ENCODE measurements at regions not wholly inside any gene's neighbourhood (a gene's known extent, or its start where the extent isn't known, plus 50 kb on each side); places are given as distances from the start of the nearest gene placed in this dataset.
"Not testable (repeated sequence)": the region's sequence is repeated elsewhere in the genome, so short reads cannot be mapped to it uniquely, and the experiment has no call there.

DNA sequence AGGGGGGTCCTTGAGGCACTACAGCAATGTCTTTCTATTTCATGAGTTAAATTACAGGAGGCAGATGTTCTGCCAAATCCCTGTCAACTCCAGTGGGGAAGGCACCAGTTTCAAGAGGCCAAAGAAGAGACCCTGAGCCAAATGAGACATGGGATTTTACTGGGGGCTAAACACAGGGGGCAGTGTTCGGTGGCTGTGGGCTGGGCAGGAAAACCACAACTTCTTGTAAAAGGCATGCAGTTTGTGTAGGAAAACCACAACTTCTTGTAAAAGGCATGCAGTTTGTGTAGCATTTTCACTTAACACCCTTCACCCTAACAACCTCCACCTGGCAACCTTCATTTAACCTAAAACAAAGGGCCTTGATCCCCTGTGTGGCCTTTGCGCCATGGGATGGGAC, 61.0 kb downstream of the POLR2M start:
- DNase-seq: no peak

DNA sequence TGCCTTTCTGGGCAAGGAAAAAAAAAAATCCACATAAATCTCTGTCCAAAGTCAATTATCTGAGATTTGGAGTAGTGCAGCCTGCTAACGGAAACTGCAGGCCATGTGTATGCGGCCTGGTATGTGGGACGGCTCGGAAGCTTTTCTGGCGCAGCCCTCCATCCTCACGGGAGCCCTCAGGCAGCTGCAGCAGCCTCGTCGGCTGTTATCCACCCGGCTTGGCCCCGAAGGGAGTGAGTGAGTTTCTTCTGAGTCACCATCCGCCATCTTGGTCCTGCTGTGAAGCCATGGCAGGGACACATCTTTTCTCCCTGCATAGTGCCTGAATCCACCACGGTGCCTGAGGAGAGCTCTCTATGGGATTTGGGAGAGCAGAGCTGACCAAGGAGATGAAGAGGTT, 62.8 kb downstream of the POLR2M start:
- no peak for DNase-seq

DNA sequence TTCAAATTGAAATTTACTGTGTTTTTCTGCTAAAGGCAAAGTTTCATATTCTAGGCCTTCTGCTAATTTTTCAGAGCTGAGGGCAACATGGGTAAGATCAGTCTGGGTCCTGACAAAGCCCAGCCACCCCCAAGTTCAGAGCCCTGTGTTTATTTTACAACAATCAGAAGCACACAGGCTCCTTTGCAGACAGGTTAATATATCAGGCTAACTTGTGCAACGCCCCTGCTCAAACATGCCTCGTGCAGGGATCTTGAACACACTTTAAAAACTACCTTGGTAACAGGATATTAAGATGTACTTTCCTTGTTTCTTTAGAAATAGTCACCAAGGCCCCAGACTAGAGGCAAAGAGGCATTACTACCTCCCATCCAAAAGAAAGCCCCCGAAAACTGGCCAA, 64.0 kb downstream of the POLR2M start:
- no peak for DNase-seq

DNA sequence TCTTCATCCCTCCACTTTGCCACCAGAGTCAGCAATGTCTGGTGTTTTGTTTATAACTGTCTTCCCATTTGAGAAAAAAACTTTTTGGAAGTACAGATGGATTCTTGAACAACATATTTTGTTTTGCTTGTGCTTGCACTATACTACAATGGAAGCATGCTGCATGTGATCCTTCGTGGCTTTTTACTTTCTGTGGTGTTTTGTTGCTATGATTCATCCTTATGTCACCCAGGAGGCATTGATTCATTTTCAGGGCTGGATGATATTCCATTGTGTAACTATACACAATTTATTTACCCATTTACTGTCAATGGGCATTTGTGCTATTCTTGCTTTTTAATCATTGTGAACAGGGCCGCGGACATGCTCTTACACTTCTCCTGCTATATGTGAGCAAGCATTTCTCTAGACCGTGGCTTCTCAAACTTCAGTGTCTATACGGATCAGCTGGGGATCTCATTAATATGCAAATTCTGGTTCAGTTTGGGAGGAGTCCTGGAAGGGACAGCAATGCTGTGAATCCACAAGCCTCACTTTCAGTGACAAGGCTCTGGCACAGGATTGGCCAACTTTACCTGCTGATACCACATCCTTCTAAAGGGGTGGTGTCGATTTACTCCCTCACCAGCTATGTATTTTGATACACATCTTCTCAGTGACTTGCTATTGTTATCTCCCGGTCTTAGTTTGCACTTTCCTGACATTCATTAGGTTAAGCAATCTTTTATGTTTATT, 65.9 kb downstream of the POLR2M start:
- DNase-seq: no peak

DNA sequence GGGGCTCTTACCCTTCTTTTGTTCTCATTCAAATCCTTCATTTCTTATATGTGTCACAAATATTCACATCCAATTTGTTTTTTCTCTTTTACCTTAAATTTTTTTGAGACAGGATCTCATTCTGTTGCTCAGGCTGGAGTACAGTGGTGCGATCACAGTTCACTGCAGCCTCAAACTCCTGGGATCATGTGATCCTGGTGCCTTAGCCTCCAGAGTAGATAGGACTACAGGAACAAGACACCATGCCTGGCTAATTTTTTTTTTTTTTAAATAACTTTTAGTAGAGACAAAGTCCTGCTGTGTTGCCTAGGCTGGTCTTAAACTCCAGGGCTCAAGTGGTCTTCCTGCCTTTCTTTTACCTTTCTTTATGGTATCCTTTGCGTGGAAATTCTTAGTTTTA, 66.5 kb downstream of the POLR2M start:
- no peak for DNase-seq

DNA sequence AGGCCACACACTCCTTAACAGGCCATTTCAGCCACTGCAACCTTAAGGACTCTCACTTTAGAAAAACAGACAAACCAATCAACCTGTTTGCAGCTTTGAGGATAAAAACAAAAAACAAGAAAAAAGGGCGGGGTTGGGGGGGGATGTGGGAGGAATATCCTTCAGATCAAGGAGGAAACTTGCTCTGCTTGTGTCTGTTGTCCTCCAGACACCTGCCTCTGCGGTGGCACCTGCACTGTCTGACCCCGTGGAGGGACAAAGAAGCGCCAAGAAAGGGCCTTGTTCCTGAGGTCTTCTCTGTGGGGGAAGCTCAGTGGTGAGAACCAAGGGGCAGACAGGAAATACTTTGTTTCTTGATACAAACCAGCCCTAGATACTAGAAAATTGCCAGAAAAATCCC, 70.5 kb downstream of the POLR2M start:
- no peak for DNase-seq

DNA sequence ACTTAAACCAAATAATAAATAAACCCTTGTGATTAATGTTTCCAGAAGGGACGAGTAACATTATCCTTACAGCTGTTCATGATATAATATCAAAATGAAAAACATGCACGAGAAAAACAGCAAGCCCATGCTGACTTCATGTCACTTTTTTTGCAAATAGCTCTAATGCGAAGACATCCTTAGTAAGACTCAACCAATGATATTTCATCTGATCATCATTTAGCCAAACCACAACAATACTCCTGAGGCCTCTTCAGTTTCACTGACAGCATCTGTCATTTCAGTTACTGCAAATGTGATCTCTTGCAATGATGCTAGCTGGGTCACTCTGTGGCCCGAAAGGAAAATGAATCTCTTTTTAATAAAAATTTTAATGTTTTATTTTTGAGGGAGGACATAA, 74.0 kb downstream of the POLR2M start:
- DNase-seq: no peak

DNA sequence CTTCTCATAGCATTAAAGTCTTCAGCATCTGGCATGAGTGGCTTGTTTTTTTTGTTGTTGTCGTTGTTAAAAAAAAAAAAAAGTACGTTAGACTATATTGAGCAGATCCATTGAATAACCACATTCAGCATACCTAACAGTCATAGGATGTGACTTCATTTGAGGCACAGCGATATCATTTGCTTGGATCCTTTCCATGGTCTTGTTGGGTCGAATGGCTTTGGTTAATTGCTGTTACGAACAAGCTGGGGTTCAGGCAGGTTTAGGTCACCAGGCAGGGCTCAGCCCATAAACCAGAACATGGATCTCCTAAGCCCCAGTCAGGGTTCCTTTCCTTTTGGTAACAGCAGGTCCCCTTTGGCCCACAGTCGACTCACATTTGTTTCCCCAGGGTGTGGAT, 76.2 kb downstream of the POLR2M start:
- DNase-seq: no peak

DNA sequence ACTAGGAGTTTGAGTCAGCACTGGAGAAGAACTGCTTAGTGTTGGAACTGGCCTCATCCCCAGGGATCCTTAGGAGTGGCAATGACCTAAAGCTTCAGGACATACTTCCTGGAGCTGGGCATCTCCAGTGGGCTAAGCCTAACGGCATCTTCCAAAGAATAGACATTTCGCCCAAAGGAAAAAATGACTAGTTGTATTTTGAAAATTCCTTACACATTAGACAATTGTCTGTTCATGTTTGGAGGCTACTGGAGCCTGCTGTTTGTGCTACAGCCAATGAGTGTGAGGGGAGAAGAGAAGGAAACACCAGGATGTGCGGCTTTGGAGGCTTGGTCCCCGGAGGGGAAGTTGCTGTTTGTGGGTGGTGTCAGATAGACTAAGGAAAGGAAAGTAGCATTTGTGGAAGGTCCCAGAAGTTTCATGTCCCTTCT, 77.6 kb downstream of the POLR2M start:
- DNase-seq: no peak

DNA sequence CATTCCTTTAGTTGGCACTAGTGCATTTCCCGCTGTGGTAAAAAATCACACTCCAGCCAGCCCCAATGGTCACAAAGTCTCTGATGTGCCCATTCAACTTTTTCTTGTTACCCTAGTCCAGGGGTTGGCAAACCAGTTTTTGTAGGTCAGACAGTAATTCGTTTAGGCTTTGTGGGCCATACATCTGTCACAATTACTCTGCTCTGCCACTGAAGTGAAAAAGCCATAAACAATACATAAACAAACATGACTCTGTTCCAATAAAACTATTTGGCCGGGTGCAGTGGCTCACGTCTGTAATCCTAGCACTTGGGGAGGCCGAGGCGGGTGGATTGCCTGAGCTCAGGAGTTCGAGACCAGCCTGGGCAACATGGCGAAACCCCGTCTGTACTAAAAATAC, 78.5 kb downstream of the POLR2M start:
- DNase-seq: no peak

DNA sequence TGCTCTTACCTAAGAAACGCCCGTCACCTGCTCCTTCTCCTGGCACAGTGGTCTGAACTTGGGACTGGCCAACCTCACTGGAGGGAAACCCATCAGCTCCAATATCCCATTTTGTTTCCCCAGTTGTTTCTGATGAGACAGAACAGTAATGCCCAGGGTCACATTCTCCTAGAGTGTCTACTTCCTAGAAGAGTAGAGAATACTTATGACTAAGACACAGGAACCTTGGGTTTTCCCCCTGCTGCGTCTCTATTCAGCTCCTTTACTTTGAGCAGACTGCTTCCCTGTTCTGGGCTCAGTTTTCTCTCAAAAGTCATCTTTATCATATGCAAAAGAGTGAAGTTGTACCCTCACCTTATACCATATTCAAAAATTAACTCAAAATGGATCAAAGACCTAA, 79.4 kb downstream of the POLR2M start:
- DNase-seq: no peak

DNA sequence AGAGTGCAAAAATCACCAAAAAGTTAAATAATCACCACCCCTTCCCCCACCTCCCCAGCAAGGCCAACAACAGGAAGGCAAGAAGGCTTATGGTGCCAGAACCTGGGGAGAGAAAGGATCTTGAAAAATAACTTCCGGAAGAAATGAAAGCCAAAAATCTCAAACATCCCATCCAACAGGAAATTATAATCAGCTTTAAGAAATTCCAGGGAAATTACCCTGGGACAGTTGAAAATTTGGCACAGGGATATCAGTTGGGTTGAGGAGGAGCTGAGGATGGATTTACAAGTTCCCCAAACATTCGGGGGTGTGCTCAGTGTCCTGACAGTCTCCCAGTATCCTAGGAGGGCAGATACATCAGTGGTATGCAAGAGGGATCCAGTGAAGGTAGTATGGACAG, 82.7 kb downstream of the POLR2M start:
- DNase-seq: no peak

DNA sequence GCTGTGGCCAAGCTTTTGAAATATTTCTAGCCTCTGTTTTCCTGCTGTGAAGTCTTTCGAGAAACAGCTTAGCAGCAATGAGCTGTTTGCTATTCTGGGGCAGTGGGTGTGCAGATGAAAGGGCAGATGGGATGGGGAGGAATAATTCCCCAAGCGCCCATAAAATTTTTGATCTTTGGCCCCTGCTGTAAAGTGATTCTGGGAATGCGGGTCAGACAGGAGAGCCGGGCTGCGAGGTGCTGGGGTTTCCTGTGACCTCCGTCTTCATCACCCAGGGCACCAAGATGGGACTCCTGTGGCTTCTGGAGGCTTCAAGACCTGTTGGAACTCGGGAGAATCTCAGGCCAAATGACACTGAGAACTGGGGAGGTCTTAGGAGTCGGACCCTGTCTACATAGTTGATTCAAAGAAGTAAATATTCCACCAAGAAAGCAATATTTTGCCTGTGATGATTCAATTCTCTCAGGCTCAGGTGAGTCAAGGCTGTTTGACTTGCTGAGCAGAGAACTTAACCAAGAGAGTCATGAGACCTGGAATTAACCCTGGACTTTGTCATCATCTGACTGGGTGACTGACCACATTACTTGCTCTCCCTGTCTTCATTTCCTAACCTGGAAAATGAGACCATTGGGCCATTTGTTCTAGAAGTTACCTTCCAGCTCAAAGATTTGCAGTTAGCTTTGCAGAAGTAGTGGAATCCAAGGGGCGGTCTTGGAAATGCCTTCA, 86.4 kb downstream of the POLR2M start:
- DNase-seq: no peak

DNA sequence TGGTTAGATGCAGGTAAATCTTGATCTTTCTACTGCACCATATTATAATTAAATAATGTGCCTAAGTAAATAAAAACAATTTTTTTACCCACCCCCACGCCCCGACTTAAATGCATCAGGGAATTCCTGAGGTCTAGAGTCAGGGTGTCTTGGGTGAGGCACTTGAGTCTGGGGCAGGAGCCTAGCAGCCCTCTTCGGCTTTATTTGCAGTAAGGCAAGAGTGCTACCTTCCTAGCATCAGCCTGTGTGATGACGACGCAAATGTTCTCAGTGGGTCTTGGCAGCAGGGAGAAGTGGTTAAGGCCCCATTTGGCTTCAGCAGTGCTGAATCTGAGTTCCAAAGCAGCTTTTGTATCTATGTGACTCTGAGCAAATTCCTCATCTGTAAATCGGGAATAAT, 88.7 kb downstream of the POLR2M start:
- DNase-seq: no peak

DNA sequence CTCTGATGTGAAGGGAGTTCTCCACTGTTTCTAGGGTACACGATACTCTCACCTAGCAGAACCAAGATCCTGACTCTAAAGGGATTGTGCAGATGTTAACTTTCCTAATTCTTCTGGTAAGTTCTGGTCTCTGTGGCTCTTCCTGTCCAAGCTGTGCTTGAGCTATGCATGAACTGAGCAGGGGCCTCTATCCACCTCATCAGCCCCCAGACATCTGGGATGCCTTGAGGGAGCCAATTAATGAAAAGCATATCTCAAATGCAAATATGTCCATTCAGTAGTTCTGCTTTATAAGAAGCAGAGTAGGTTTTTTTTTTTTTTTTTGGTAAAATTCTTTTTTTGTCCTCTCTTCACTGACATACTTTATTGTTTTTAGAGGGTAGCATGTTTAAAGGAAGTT, 89.6 kb downstream of the POLR2M start:
- DNase-seq: no peak

DNA sequence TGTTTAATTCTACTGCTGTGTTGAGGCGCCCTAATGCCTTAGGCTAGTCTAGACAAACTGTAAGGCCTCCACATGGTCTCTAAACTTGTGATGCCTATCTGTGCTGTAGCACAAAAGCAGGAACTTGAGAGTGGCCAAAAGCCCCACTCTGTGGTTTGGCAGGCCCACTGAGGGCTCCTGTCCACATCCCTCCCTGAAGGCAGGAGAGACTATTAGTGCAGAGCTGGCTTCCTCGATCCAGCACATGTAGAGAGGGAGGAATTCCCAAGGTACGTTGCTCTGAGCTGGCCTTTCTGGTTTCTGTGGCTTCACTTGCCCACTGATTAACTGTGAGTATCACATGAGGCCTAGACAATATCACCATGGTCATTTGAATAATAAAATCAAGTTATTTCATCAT, 90.6 kb downstream of the POLR2M start:
- no peak for DNase-seq

DNA sequence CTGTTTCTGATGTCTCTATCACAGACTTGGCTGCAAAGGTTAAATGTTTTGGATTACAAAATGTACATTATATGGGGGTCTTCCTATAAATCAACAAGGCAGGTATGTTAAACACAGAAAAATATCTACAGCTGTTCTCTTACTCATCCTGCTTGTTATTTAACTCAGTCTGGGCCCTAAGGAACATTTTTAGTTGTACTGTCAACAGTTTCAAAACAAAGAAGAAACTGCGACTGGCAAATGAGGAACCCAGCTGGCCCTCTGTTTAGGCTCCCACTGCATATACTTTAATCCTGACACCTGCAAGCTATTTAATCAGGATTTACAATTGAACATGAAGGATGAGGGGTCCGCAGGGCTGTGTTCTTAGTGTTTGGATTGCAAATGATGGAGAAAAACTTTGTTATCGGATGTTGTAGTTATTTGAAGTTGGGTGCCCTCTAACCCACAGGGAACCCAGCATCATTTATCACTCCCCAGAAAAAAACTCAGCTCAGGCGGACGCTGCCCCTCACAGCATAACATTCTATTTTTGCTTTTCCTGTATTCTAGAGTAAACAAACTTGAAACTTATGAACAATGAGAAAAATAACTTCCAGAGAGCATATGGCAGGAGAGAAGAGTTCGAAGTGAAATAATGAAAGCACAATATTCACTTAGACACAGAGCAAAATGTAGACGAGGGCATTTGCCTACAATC, 91.2 kb downstream of the POLR2M start:
- no peak for DNase-seq

DNA sequence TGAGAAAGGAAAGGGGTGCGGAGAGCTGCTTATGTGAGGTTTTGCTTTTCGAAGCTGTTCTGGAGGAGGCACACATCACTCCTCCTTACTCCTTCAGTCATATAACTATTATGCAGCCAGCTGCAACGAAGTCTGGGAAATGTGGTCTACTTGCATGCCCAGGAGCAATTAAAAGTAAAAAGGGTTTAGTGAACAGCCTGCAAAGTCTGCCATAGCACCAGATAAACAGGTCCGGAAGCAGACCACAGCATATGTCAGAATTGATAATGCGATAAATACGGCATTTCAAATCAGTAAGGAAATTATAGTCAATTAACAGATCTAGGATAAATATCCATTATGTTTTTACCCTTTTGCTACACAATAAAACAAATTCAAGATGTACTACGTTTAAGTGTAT, 99.5 kb downstream of the POLR2M start:
- no peak for DNase-seq

DNA sequence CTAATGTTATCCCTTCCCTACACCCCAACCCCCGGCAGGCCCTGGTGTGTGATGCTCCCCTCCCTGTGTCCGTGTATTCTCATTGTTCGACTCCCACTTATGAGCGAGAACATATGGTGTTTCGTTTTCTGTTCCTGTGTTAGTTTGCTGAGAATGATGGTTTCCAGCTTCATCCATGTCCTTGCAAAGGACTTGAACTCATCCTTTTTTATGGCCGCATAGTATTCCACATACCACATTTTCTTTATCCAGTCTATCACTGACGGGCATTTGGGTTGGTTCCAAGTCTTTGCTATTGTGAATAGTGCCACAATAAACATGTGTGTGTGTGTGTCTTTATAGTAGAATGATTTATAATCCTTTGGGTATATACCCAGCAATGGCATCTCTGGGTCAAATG, 102.8 kb downstream of the POLR2M start:
- not testable (repeated sequence) for DNase-seq

DNA sequence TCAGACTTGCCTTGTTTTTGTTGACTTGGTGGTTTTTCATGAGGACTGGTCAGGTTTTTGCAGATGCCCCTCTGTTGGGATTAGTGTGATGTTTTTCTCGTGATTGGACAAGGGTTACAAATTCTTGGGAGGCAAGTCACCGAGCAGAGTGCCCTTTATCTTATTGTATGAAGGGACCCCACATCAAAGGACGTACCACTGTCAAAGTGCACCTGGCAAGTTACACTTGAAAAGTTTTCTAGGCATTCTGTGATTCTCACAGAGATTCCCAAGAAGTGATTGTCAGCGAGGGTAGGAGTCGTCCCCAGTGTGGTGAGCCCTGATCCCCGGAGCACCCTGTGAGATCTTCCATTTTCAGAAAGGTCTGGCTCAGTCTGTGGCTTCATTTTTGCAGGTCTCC, 110.1 kb downstream of the POLR2M start:
- DNase-seq: no peak

DNA sequence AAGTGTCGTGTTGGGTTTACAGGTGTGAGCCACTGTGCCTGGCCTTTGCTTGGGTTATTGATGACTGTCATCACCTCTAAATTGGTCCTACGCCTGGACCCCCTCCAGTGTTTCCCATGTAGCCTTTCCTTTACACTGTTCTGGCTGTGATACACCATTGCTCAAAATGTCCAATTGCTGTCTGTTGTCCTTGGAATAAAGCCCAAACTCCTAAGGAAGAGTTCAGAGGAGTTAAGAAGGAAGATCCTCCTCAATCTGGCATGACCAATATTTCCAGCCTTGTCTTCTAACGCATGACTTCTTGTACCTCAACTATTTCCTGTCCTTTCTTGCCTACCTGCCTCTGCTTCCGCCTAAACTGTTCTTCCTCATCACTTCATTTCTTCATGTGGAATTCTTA, 113.1 kb downstream of the POLR2M start:
- no peak for DNase-seq

DNA sequence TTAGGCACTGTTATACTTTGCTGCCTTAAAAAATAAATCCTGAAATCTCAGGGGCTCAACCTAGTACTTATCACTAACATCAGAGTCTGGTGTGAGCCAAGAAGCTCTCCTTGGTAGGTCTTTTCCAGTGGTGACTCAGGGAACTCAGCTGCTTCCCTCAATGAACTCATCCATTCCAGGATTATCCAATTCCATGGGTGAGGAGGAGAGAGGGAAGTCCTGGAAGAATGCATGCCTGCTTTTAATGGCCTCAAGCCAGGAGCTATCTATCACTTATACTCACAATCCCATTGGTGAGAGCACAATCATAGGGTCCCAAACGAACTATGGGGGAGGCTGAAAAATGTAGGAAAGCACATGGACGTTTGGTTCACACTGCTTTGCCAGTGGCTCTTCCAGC, 113.6 kb downstream of the POLR2M start:
- DNase-seq: no peak

DNA sequence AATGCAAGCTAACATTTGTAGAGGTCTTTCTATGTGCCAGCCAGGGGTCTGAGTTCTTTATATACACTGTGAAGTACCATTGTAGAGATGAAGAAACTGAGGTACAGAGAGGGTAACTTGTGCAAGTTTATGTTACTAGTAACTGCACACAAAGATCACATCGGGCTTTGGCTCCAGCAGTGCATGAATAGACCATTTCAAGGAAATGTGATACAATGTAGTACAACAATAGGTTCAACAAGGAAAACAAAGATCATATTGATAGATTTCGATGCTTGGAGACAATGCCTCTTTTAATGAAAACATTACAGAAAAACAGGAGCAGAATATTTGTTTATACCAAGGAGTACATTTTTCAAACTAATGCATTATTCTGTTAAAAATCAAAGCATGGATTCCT, 115.3 kb downstream of the POLR2M start:
- no peak for DNase-seq

DNA sequence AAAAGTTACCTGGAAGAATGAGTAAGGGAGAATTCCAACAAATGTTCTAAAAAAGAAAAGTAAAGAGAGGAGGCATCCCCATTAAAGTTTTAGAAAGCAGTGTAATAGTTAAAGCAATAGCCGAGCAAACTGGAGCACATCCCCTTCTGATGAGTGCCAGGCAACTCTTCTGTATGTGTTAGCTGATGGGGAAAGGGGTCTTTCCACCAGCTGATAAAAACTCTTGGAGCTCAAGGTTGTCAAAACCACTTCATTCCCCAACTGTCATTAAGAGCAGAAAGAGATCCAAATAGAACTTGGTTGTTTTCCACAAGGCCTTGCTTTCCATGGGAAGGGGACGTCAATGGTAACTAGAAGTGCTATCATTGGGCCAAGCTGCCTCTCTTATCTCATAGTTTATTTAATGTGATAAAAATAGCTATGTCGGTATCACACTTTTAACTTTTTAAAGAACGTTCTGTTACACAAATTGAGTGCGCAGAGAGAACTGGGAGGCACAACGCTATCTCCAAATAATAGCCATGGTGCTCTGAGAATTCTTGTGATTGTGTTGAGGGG, 116.9 kb downstream of the POLR2M start:
- DNase-seq: no peak

Data from NCI-H2227 treated with DMSO at 0.1 percent for 48 hours (cell line).